K562 (cell line): ENCODE measurements at regions not wholly inside any gene's neighbourhood (a gene's known extent, or its start where the extent isn't known, plus 50 kb on each side); places are given as distances from the start of the nearest gene placed in this dataset.

Source experiments
- ATAC-seq: fragments of 200-7000 bp; cut with Tn5 transposase; 3 replicates; pipeline ENCODE4 v1.9.1; 2020; ENCODE audit warnings: moderate library complexity
- BruUV-seq: library from RNA; stranded (reverse); fragments of 400-500 nt; replicated peaks from 2 replicates; lab custom pipeline; 2021; lab: Mats Ljungman, UMichigan
- CTCF ChIA-PET: fragments of 300-600 bp; formaldehyde crosslinking; extraction: SDS; loops from one replicate; lab custom pipeline; 2021; ENCODE audit warnings: low intra/inter-chr PET ratio; lab: Yijun Ruan, JAX
- POLR2A ChIA-PET: fragments of 300-600, 350-650 bp; sonication (Branson Sonifier 250); formaldehyde crosslinking; extraction: SDS; loops from one replicate; lab custom pipeline; 2021; ENCODE audit warnings: antibody characterized with exemption, inconsistent platforms; lab: Yijun Ruan, JAX
- DNase-seq, 4 experiments: peaks; one replicate each; pipeline versions ENCODE4 v3.0.0 to v3.0.0-alpha.2; 2011 to 2018; ENCODE audit warnings: low spot score in 3 of 4, mixed read lengths in 3 of 4; ENCODE audit errors: extremely low read depth in 1 of 4
- FAIRE-seq: peaks from 2 replicates; lab custom pipeline; 2011; peaks lifted over from hg19 to GRCh38; lab: Jason Lieb, UNC
- H2AFZ ChIP-seq: 2 replicates; pipeline ENCODE4 v1.6.0; 2011; ENCODE audit warnings: low read depth, low read length, control low read depth, inconsistent platforms
- H3K27ac ChIP-seq: fragments of 200-600 bp; 3 replicates; pipeline ENCODE4 v1.8.0; 2011; ENCODE audit warnings: low read depth, mild to moderate bottlenecking, control low read depth, inconsistent platforms, low read length, moderate library complexity, mixed read lengths; ENCODE audit errors: extremely low read depth
- H3K27me3 ChIP-seq, 2 experiments: fragments of 300-600 bp in 1 of 2; 2 replicates in 1 of 2; 3 replicates in 1 of 2; pipeline versions ENCODE4 v1.6.0 to v1.8.0; 2011; ENCODE audit warnings: inconsistent platforms in 2 of 2, low read length in 2 of 2, mild to moderate bottlenecking in 1 of 2, mixed read lengths in 1 of 2, moderate library complexity in 1 of 2; ENCODE audit not compliant: control insufficient read depth in 2 of 2, insufficient read depth in 2 of 2
- H3K36me3 ChIP-seq: fragments of 300-600 bp; 3 replicates; pipeline ENCODE4 v1.8.0; 2011; ENCODE audit warnings: mild to moderate bottlenecking, low read length, inconsistent platforms; ENCODE audit not compliant: control insufficient read depth, insufficient read depth
- H3K4me1 ChIP-seq, 2 experiments: fragments of 200-600 bp in 1 of 2; replicated peaks in 1 of 2; 2 replicates in 1 of 2; 3 replicates in 1 of 2; pipeline versions ENCODE4 v1.5.1 to v1.8.0; 2011; ENCODE audit warnings: inconsistent platforms in 2 of 2, low read length in 2 of 2, mild to moderate bottlenecking in 1 of 2, mixed read lengths in 1 of 2, moderate library complexity in 1 of 2; ENCODE audit not compliant: control insufficient read depth in 2 of 2, insufficient read depth in 2 of 2
- H3K4me2 ChIP-seq: 2 replicates; pipeline ENCODE4 v1.6.1; 2011; ENCODE audit warnings: low read length, control low read depth, inconsistent platforms, mixed read lengths; ENCODE audit not compliant: insufficient read depth
- H3K4me3 ChIP-seq: fragments of 200-600 bp; sonication (generic), shearing (Covaris generic); 2 replicates; pipeline ENCODE4 v1.5.1; 2016; ENCODE audit warnings: control low read depth, inconsistent platforms
- H3K79me2 ChIP-seq: fragments of 200-600 bp; 3 replicates; pipeline ENCODE4 v1.8.0; 2011; ENCODE audit warnings: low read length, inconsistent platforms; ENCODE audit not compliant: control insufficient read depth, insufficient read depth
- H3K9ac ChIP-seq, 2 experiments: 2 replicates each; pipeline versions ENCODE4 v1.6.0 to v1.6.1; 2011; ENCODE audit warnings: low read depth in 2 of 2, low read length in 2 of 2, control low read depth in 1 of 2, inconsistent platforms in 1 of 2, mild to moderate bottlenecking in 1 of 2, mixed read lengths in 1 of 2; ENCODE audit not compliant: insufficient read depth in 1 of 2
- H3K9me1 ChIP-seq: one replicate; pipeline ENCODE4 v1.6.0; 2011; ENCODE audit warnings: inconsistent platforms, mild to moderate bottlenecking, low read length, moderate library complexity; ENCODE audit not compliant: control insufficient read depth, insufficient read depth
- H3K9me3 ChIP-seq: replicated peaks from 2 replicates; pipeline ENCODE4 v1.5.1; 2011; ENCODE audit warnings: low read depth, low read length, inconsistent platforms; ENCODE audit not compliant: control insufficient read depth, insufficient read depth
- H4K20me1 ChIP-seq: replicated peaks from 2 replicates; pipeline ENCODE4 v1.6.1; 2011; ENCODE audit warnings: low read length, inconsistent platforms, mixed read lengths; ENCODE audit not compliant: control insufficient read depth, insufficient read depth
- CREB3 ChIP-seq: fragments of 450-650 bp; conservative IDR thresholded peaks from 2 replicates; pipeline ENCODE4 v1.6.1; 2016; ENCODE audit warnings: missing genetic modification characterization, low read depth, mild to moderate bottlenecking, missing compliant biosample characterization, moderate library complexity
- PRDM10 ChIP-seq: fragments of 450-650 bp; IDR thresholded peaks from 2 replicates; pipeline ENCODE4 v1.6.1; 2018; ENCODE audit not compliant: partially characterized antibody
- SMAD1 ChIP-seq: fragments of 150-350 bp; IDR thresholded peaks from 2 replicates; pipeline ENCODE4 v1.6.1; 2014; ENCODE audit warnings: low read length, low read depth; ENCODE audit not compliant: partially characterized antibody
- SMAD4 ChIP-seq: fragments of 250-450 bp; sonication (Bioruptor Pico); conservative IDR thresholded peaks from 2 replicates; pipeline ENCODE4 v1.8.0; 2021; ENCODE audit warnings: inconsistent platforms, mild to moderate bottlenecking, moderate library complexity
- TFAM ChIP-seq: fragments of 250-450 bp; sonication (Bioruptor Pico); conservative IDR thresholded peaks from 2 replicates; pipeline ENCODE4 v1.5.0; 2021; ENCODE audit warnings: mild to moderate bottlenecking, moderate library complexity
- TFE3 ChIP-seq: fragments of 450-650 bp; formaldehyde crosslinking; IDR thresholded peaks from 2 replicates; pipeline ENCODE4 v1.4.0; 2020; ENCODE audit warnings: mild to moderate bottlenecking, mixed read lengths
- ZFP36 ChIP-seq: fragments of 150-350 bp; IDR thresholded peaks from 2 replicates; pipeline ENCODE4 v1.6.1; 2018; ENCODE audit warnings: low read length, low read depth; ENCODE audit not compliant: partially characterized antibody
- ZNF124 ChIP-seq: sonication (generic); formaldehyde crosslinking; IDR thresholded peaks from 2 replicates; pipeline ENCODE4 v1.8.1; 2022; ENCODE audit warnings: missing genetic modification reagents
- WGBS: fragments of 100-300 bp; shearing (Covaris generic); methylation state at CpG from one replicate; pipeline ENCODE4 v1.1.6; 2016; ENCODE audit warnings: low coverage, mixed read lengths; ENCODE audit not compliant: insufficient coverage; ENCODE audit errors: missing lambda C conversion rate; 5-methylcytosine and 5-hydroxymethylcytosine counted together
- in situ Hi-C: fragments of 300-500 bp; cut with MboI; formaldehyde crosslinking; loops from 4 replicates; pipeline ENCODE4 v1.15.0; 2018; ENCODE audit warnings: inconsistent platforms, mixed read lengths
- intact Hi-C: fragments of 100-400 bp; cut with micrococcal nuclease; formaldehyde crosslinking; loops from 2 replicates; pipeline ENCODE4 v1.14.2; 2022

GRCh38 chr13:84705982-84706710 lies 823.9 kb upstream of the SLITRK1 start:
- Histone ChIP-seq H3K79me2 (no peaks in the 10 kb centered on the region), H4K20me1 (no peaks in the 10 kb centered on the region), H3K36me3 (no peaks in the 10 kb centered on the region), H3K9me3 (no peaks in the 10 kb centered on the region), H3K4me3 (no peak overlapping the region), H3K9me1 (no peaks in the 10 kb centered on the region), H3K27ac (no peak overlapping the region), H3K4me1 (no peaks in the 10 kb centered on the region), H3K9ac (no peak overlapping the region), H3K27me3 (no peaks in the 10 kb centered on the region), H3K4me2 (no peak overlapping the region), H2AFZ (no peak overlapping the region)
- BruUV-seq: no TSS peak
- in situ Hi-C loops: no loop called here
- FAIRE-seq (no peak), DNase-seq (no peak), ATAC-seq (no peak)
- intact Hi-C loops: no loop called here
- CTCF ChIA-PET: no interaction called here
- POLR2A ChIA-PET: no interaction called here
- 0% methylated on average over 2 of the region's 2 CpGs for WGBS
- TF ChIP-seq PRDM10: no peak
- TF ChIP-seq SMAD4 (CRISPR knock-in tag): no peak
- TF ChIP-seq ZFP36: no peak
- TF ChIP-seq TFAM: no peak
- TF ChIP-seq ZNF124 (CRISPR knock-in tag): no peak
- TF ChIP-seq SMAD1: no peak
- no peak for TF ChIP-seq TFE3
- no peak for TF ChIP-seq CREB3 (tag)
- TF ChIP-seq, all 486 proteins: peak for 0
